HG03457 (cell line): ENCODE measurements at regions not wholly inside any gene's neighbourhood (a gene's known extent, or its start where the extent isn't known, plus 50 kb on each side); places are given as distances from the start of the nearest gene placed in this dataset.

Source experiments
- ATAC-seq: cut with Tn5 transposase; IDR thresholded peaks from one replicate; pipeline ENCODE4 v1.9.1; 2021; ENCODE audit warnings: moderate number of reproducible peaks; ENCODE audit not compliant: unreplicated experiment

- no peak for ATAC-seq
Observed at GRCh38 chr9:91120200-91120599, 241.5 kb downstream of the AUH start.

GRCh38 chr9:91122755-91123154, 239.0 kb downstream of the AUH start:
- ATAC-seq: no peak

DNA sequence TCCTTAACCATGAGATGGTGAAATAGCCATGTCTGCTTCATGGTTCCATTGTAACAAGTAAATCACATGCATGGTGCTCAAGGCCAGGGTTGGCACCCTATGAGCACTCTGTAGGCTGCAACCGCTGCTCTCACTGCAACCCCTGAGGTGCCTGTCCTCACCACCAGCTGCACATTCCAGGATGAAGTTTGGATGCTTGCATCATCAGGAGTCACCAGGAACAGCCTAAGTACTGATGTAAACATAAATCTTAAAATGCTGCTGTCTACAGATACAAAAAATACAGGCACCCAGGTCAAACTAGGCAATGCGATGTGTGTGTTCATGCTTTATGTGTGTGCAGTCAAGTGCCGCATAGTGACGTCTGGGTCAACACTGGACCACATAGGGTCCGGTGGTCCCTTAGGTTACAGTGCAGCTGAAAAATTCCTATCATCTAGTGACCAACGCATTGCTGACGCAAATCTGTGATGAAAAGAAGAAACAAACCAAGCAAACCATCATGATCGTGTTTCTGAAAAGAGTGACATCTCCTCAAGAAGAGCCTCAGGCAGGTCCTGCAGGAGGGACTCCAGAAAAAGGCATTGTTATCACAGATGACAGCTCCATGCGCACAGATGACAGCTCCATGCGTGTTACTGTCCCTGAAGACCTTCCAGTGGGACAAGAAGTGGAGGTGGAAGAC, 234.8 kb downstream of the AUH start:
- ATAC-seq: no peak

GRCh38 chr9:91127653-91128052, 234.1 kb downstream of the AUH start:
- ATAC-seq: no peak

- no peak for ATAC-seq
Observed at GRCh38 chr9:91130796-91131318, 230.9 kb downstream of the AUH start.

DNA sequence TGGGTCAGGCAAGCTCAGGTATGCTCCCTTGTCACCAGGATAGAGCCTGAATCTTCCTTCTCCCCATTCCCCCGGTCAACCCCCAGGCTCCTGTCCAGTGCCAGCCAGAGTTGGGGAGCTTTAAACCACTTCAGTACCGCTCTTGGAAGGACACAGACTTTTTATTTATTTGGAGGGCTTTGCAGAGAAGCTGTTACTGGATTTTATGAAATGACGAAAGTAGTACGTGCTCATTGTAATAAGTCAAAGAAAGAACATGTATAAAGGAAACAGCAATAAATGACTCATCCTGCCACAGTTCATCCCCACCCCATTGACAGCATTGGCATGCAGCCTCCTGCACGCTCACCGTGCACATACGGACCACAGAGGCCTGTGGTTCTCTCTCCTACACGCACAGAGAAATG, 230.3 kb downstream of the AUH start:
- ATAC-seq: no peak

DNA sequence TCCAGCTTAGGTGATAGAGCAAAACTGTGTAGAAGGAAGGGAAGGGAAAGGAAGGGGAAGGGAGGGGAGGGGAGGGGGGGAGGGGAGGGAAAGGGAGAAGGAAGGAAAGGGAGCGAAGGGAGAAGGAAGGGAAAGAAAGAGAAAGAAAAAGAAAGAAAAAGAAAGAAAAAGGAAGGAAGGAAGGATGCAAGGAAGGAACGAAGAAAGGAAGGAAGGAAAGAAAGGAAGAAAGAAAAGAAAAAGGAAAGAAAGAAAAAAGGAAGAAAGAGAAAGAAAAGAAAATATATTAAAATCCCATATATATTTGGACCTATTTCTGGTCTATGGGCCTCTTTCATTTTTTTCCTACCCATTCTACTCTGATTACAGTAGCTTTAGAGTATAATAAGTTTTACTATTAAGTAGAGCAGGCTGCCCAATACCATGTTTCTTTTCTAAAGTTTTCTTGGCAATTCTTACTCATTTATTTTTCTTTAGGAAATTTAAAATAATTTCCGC, 229.1 kb downstream of the AUH start:
- no peak for ATAC-seq

DNA sequence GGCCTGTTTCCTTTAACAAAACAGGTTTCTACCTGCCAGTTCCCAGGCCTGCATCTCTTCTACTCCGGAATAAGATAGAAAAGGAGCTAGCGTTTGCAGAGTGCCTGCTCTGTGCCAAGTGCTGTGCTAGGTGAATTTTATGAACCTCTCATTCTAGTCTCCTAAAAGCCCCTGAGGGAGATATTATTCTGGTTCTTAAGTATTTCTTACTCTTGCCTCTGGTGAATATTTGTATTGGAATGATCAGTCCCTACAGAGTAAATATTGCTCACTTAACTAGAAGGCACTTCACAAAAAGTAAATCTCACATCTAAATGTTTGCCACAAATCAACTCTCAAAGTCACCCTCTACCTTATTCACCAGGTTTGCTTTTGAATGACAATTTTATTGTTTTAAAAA, 227.1 kb downstream of the AUH start:
- no peak for ATAC-seq

DNA sequence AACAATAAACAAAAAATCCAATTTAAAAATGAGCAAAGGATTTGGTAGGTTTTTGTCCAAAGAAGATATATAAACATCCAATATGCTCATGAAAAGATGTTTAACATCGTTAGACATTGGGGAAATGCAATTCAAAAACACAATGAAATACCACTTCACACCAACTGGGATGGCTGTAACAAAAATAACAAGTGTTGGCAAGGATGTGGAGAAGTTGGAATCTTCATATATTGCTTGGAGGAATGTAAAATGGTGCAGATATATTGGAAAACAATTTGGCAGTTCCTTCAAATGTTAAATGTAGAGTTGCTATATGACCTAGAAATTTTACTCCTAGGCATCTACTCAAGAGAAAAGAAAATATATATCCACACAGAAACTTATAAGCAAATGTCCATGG, 224.3 kb downstream of the AUH start:
- no peak for ATAC-seq

DNA sequence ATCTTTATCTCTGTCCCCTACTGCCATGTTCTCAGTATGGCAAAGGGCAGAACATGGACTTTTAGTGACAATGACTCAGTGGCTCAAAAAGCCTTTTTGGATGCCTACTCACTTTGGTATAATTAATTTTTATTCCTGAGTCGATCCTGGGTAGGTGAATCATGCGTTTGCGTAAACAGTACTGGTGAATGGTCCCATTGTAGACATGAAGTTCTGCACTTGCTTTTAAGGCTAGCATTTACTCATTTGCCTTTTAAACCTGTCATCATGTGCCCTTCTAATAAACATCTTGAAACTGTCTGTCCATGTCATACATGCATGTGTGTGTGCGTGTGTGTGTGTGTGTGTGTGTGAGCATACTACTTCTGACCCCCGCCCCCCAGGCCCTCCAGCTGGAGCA, 223.0 kb downstream of the AUH start:
- ATAC-seq: no peak

GRCh38 chr9:91141407-91141965, 220.2 kb downstream of the AUH start:
- no peak for ATAC-seq

DNA sequence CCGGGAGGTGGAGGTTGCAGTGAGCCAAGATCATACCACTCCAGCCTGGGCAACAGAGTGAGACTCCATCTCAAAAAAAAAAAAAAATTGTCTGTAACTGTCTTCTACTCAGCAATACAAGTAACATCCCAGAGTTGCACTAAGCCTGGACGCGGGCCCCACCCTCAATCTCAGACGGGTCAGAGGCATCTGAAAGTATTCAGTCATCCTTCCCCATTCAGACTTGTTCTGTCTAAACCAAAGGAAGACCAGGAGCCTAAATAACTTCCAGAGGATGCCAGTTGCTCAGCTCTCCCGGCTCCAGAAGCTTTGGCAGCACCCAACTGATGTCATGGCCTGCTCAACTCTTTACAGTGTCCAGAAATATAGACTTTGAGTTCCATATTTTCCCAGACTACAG, 218.6 kb downstream of the AUH start:
- no peak for ATAC-seq

GRCh38 chr9:91143642-91144041, 218.1 kb downstream of the AUH start:
- no peak for ATAC-seq

DNA sequence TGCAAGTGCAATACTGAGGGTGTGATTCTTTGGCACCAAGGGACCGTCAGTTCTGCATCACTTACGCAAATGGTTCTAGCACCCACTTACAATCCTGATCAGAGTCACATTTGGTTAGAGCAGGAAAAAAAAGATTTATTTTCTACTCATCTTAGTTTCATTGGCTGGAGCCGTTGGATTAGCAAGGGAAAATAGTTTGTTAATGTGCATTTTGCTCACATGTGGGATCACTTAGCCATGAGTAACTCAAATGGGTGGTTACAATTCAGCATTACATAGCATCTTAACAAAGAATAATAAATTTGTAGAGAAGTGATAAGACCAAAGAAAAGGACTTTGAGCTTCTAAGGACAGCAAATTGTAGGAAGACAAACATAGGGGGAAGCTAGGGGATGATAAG, 216.9 kb downstream of the AUH start:
- ATAC-seq: no peak

- ATAC-seq: no peak
Observed at GRCh38 chr9:91145496-91145895, 216.2 kb downstream of the AUH start.

- no peak for ATAC-seq
Observed at GRCh38 chr9:91146391-91147019, 215.2 kb downstream of the AUH start.

- ATAC-seq: no peak
Observed at GRCh38 chr9:91147079-91147708, 214.5 kb downstream of the AUH start.

- no peak for ATAC-seq
Observed at GRCh38 chr9:91148306-91148705, 213.4 kb downstream of the AUH start.

GRCh38 chr9:91150273-91150997, 211.3 kb downstream of the AUH start:
- ATAC-seq: no peak

DNA sequence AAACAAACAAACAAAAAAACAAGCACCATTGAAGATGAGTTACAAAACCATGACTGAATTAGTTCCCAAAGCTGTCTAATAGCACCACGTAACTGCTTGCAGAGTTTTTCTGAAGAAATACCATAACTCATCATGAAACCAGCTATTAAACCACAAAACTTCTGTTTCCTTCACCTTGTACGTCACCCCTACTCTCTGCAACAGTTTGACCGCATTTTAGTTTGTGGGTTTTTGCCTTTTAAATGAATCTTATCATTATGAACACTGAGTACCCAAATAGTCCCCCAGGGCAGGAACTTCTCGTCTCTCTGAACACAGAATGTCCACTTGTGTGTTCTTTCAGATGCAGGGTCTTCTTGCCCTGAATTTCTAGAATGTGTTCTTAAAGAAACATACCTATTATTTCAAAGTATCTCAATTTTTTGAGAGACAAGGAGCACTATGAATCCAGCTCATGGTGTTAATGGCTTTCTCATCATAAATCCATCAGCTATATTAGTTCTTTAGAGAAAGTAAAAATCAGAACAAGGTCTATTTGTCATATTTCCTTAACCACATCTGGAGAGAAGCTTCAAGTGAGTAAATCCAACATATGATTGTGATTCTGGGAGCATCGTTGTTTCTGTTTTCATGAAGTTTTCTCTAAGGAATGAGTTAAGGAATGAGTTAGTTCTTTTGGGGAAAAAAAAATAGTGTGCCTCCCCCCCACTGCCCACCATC, 210.6 kb downstream of the AUH start:
- ATAC-seq: peak; percentile 36
